HL-60 (cell line): ENCODE measurements at regions not wholly inside any gene's neighbourhood (a gene's known extent, or its start where the extent isn't known, plus 50 kb on each side); places are given as distances from the start of the nearest gene placed in this dataset.

Experiments
- DNase-seq, 2 experiments: peaks; one replicate each; pipeline ENCODE4 v3.0.0-alpha.2; 2010 to 2020; ENCODE audit warnings: low read depth in 1 of 2, low spot score in 1 of 2
- H3K27ac ChIP-seq: fragments of 250-450 bp; sonication (Bioruptor Pico); replicated peaks from 2 replicates; pipeline ENCODE4 v1.5.1; 2020; ENCODE audit warnings: mild to moderate bottlenecking, moderate library complexity
- H3K27me3 ChIP-seq: fragments of 250-450 bp; sonication (Bioruptor Pico); 2 replicates; pipeline ENCODE4 v1.5.1; 2021; ENCODE audit warnings: mild to moderate bottlenecking, moderate library complexity; ENCODE audit not compliant: insufficient read depth, poor library complexity, severe bottlenecking
- H3K4me3 ChIP-seq: replicated peaks from 2 replicates; pipeline ENCODE4 v1.5.1; 2011; ENCODE audit warnings: mild to moderate bottlenecking, control low read depth, low read length; ENCODE audit not compliant: insufficient read depth
- GABPA ChIP-seq: IDR thresholded peaks from 2 replicates; pipeline ENCODE4 v1.6.1; 2012; ENCODE audit warnings: low read depth
- POLR2AphosphoS5 ChIP-seq: IDR thresholded peaks from 2 replicates; pipeline ENCODE4 v1.6.1; 2012; ENCODE audit warnings: low read depth
- SPI1 ChIP-seq: IDR thresholded peaks from 2 replicates; pipeline ENCODE4 v1.6.1; 2012; ENCODE audit warnings: low read depth, mild to moderate bottlenecking, borderline replicate concordance
- TF ChIP-seq, protein P1 (sequence below): IDR thresholded peaks from 2 replicates; pipeline ENCODE4 v1.6.1; 2012; ENCODE audit warnings: low read depth; ENCODE audit not compliant: insufficient replicate concordance
- TF ChIP-seq, protein P2 (sequence below): IDR thresholded peaks from one replicate; pipeline ENCODE4 v1.5.1; 2011; ENCODE audit warnings: low read length, control low read depth, inconsistent platforms; ENCODE audit not compliant: insufficient read depth

DNA sequence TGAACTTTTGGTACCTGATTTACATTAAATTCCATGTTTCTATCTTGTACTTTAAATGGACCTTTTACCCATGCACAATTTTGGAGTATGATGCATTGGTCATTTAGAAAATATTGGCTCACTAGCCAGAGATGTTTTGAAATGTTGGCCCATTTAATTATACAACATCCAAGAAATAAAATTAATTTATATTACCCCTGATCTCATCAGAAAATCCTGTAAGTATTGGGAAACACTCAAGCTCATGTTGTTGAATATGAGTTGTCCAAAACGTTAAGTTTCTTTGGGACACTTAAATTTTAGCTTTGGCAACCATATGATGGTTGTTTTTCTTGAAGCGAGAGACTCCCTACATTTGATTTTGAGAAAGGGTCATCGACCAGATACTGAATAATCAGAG lies 492.7 kb downstream of the RPS24 start:
- H3K27ac ChIP-seq, result no peak overlapping the region
- no peak for DNase-seq
- H3K27me3 ChIP-seq, result no peaks in the 10 kb centered on the region
- H3K4me3 ChIP-seq, result no peak overlapping the region
- TF ChIP-seq, protein P1, sequence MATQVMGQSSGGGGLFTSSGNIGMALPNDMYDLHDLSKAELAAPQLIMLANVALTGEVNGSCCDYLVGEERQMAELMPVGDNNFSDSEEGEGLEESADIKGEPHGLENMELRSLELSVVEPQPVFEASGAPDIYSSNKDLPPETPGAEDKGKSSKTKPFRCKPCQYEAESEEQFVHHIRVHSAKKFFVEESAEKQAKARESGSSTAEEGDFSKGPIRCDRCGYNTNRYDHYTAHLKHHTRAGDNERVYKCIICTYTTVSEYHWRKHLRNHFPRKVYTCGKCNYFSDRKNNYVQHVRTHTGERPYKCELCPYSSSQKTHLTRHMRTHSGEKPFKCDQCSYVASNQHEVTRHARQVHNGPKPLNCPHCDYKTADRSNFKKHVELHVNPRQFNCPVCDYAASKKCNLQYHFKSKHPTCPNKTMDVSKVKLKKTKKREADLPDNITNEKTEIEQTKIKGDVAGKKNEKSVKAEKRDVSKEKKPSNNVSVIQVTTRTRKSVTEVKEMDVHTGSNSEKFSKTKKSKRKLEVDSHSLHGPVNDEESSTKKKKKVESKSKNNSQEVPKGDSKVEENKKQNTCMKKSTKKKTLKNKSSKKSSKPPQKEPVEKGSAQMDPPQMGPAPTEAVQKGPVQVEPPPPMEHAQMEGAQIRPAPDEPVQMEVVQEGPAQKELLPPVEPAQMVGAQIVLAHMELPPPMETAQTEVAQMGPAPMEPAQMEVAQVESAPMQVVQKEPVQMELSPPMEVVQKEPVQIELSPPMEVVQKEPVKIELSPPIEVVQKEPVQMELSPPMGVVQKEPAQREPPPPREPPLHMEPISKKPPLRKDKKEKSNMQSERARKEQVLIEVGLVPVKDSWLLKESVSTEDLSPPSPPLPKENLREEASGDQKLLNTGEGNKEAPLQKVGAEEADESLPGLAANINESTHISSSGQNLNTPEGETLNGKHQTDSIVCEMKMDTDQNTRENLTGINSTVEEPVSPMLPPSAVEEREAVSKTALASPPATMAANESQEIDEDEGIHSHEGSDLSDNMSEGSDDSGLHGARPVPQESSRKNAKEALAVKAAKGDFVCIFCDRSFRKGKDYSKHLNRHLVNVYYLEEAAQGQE, result no peak
- TF ChIP-seq SPI1 (no peak), GABPA (no peak), POLR2AphosphoS5 (no peak)
- TF ChIP-seq, protein P2, sequence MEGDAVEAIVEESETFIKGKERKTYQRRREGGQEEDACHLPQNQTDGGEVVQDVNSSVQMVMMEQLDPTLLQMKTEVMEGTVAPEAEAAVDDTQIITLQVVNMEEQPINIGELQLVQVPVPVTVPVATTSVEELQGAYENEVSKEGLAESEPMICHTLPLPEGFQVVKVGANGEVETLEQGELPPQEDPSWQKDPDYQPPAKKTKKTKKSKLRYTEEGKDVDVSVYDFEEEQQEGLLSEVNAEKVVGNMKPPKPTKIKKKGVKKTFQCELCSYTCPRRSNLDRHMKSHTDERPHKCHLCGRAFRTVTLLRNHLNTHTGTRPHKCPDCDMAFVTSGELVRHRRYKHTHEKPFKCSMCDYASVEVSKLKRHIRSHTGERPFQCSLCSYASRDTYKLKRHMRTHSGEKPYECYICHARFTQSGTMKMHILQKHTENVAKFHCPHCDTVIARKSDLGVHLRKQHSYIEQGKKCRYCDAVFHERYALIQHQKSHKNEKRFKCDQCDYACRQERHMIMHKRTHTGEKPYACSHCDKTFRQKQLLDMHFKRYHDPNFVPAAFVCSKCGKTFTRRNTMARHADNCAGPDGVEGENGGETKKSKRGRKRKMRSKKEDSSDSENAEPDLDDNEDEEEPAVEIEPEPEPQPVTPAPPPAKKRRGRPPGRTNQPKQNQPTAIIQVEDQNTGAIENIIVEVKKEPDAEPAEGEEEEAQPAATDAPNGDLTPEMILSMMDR, result no peak

DNA sequence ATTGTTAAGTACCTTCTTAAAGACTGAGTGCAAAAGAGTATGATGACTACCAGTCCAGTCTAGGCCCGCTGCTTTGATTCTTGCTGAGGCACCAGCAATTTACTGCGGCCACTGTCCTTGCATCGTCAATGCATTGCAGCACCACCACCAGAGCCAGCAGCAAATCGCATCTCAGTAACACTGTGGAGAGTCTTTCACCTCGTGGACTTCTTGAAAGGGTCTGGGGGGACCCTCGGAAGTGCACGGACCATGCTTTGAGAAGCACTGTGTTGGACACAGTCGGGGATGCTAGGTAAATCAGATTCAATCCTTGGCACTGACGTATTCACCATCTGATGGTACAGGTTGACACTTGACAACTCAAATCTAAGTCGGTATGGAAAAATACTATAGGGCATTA lies 493.6 kb downstream of the RPS24 start:
- Histone ChIP-seq H3K27ac (no peak overlapping the region), H3K27me3 (no peaks in the 10 kb centered on the region), H3K4me3 (no peak overlapping the region)
- no peak for TF ChIP-seq GABPA
- TF ChIP-seq, protein P1, result no peak
- TF ChIP-seq SPI1, result no peak
- TF ChIP-seq, protein P2, result no peak
- no peak for TF ChIP-seq POLR2AphosphoS5
- no peak for DNase-seq

DNA sequence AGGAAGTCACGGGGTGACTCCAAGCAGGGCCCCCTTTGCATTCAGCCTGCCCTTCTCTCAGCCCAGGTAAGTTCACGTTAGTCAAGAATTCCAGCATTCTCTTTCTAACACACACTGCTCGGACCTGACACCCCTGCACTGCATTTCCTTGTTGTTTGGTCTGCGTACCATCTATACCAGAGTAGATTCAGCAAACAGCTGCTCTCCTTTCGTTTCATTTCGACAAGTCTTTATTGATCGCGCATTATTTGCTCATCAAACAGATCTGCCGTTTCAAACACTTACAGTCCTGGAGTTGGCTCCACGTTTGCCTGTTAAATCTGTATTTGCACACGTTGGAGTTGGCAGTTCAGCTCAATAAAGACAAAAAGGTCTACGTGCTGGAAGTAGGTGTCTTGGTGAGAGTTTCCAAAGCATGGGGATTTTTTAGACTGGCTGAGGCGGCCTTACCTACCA lies 495.1 kb downstream of the RPS24 start:
- no peak for DNase-seq
- no peak overlapping the region for H3K27ac ChIP-seq
- no peaks in the 10 kb centered on the region for H3K27me3 ChIP-seq
- no peak overlapping the region for H3K4me3 ChIP-seq
- TF ChIP-seq GABPA, result no peak
- TF ChIP-seq, protein P1, result no peak
- TF ChIP-seq, protein P2, result no peak
- no peak for TF ChIP-seq POLR2AphosphoS5
- TF ChIP-seq SPI1, result no peak
